Trophoblast cell (in vitro differentiated cells and primary cell): ENCODE measurements at regions not wholly inside any gene's neighbourhood (a gene's known extent, or its start where the extent isn't known, plus 50 kb on each side); places are given as distances from the start of the nearest gene placed in this dataset.

Experiments
- DNase-seq, 2 donors: peaks; one replicate each; pipeline ENCODE4 v3.0.0-alpha.2; 2016
- H2AFZ ChIP-seq: 2 replicates; pipeline ENCODE4 v1.6.1; 2013; ENCODE audit warnings: low read length, moderate library complexity, mild to moderate bottlenecking; ENCODE audit not compliant: insufficient read depth, poor library complexity
- H2AK5ac ChIP-seq: 2 replicates; pipeline ENCODE4 v1.6.1; 2013; ENCODE audit warnings: mild to moderate bottlenecking, low read length
- H2BK120ac ChIP-seq: 2 replicates; pipeline ENCODE4 v1.6.1; 2013; ENCODE audit warnings: low read length, mild to moderate bottlenecking, moderate library complexity; ENCODE audit not compliant: insufficient read depth, poor library complexity
- H2BK12ac ChIP-seq: 2 replicates; pipeline ENCODE4 v1.6.1; 2013; ENCODE audit warnings: mild to moderate bottlenecking, low read length, moderate library complexity
- H2BK5ac ChIP-seq: 2 replicates; pipeline ENCODE4 v1.6.1; 2013; ENCODE audit warnings: low read length, low read depth, moderate library complexity, mild to moderate bottlenecking; ENCODE audit not compliant: poor library complexity
- H3K14ac ChIP-seq: 2 replicates; pipeline ENCODE4 v1.6.1; 2013; ENCODE audit warnings: mild to moderate bottlenecking, low read length
- H3K18ac ChIP-seq: 2 replicates; pipeline ENCODE4 v1.6.1; 2013; ENCODE audit warnings: mild to moderate bottlenecking, low read length
- H3K23ac ChIP-seq: 2 replicates; pipeline ENCODE4 v1.6.1; 2013; ENCODE audit warnings: low read length
- H3K27ac ChIP-seq: 2 replicates; pipeline ENCODE4 v1.5.1; 2013; ENCODE audit warnings: low read depth, mild to moderate bottlenecking, inconsistent platforms, low read length, moderate library complexity
- H3K27me3 ChIP-seq: 2 replicates; pipeline ENCODE4 v1.6.1; 2013; ENCODE audit warnings: inconsistent platforms, mild to moderate bottlenecking, low read length, moderate library complexity; ENCODE audit not compliant: insufficient read depth
- H3K36me3 ChIP-seq, 2 experiments: 1 replicate in 1 of 2; 2 replicates in 1 of 2; pipeline ENCODE4 v1.6.1; 2013; ENCODE audit warnings: low read length in 2 of 2, mild to moderate bottlenecking in 2 of 2, moderate library complexity in 1 of 2; ENCODE audit not compliant: insufficient read depth in 2 of 2, control insufficient read depth in 1 of 2
- H3K4ac ChIP-seq: 2 replicates; pipeline ENCODE4 v1.6.1; 2013; ENCODE audit warnings: low read depth, mild to moderate bottlenecking, low read length, moderate library complexity
- H3K4me1 ChIP-seq, 2 experiments: 1 replicate in 1 of 2; 2 replicates in 1 of 2; pipeline ENCODE4 v1.6.1; 2013; ENCODE audit warnings: low read length in 2 of 2, mild to moderate bottlenecking in 2 of 2, moderate library complexity in 1 of 2; ENCODE audit not compliant: insufficient read depth in 2 of 2, control insufficient read depth in 1 of 2
- H3K4me2 ChIP-seq: 2 replicates; pipeline ENCODE4 v1.6.1; 2013; ENCODE audit warnings: inconsistent platforms, mild to moderate bottlenecking, low read length, moderate library complexity
- H3K4me3 ChIP-seq: 2 replicates; pipeline ENCODE4 v1.5.1; 2013; ENCODE audit warnings: mild to moderate bottlenecking, low read depth, low read length, inconsistent platforms
- H3K79me1 ChIP-seq: one replicate; pipeline ENCODE4 v1.6.1; 2013; ENCODE audit warnings: low read length
- H3K79me2 ChIP-seq: 2 replicates; pipeline ENCODE4 v1.6.1; 2013; ENCODE audit warnings: low read length, mild to moderate bottlenecking; ENCODE audit not compliant: control insufficient read depth, insufficient read depth, poor library complexity
- H3K9ac ChIP-seq: 2 replicates; pipeline ENCODE4 v1.6.1; 2013; ENCODE audit warnings: mild to moderate bottlenecking, low read length
- H3K9me3 ChIP-seq: 2 replicates; pipeline ENCODE4 v1.6.1; 2013; ENCODE audit warnings: low read depth, mild to moderate bottlenecking, control low read depth, inconsistent platforms, low read length; ENCODE audit not compliant: insufficient read depth
- H4K12ac ChIP-seq: 2 replicates; pipeline ENCODE4 v1.6.1; 2013; ENCODE audit warnings: low read depth, mild to moderate bottlenecking, low read length, moderate library complexity
- H4K8ac ChIP-seq: 2 replicates; pipeline ENCODE4 v1.6.1; 2013; ENCODE audit warnings: low read depth, mild to moderate bottlenecking, low read length, moderate library complexity
- H4K91ac ChIP-seq: one replicate; pipeline ENCODE4 v1.6.1; 2013; ENCODE audit warnings: low read depth, mild to moderate bottlenecking, low read length, moderate library complexity
- WGBS: extraction: QIAGEN DNeasy Blood & Tissue Kit; methylation state at CpG from one replicate; pipeline ENCODE4 v1.1.7; 2013; ENCODE audit warnings: missing lambda C conversion rate; ENCODE audit not compliant: insufficient read length, insufficient coverage; ENCODE audit errors: extremely low coverage; 5-methylcytosine and 5-hydroxymethylcytosine counted together

DNA sequence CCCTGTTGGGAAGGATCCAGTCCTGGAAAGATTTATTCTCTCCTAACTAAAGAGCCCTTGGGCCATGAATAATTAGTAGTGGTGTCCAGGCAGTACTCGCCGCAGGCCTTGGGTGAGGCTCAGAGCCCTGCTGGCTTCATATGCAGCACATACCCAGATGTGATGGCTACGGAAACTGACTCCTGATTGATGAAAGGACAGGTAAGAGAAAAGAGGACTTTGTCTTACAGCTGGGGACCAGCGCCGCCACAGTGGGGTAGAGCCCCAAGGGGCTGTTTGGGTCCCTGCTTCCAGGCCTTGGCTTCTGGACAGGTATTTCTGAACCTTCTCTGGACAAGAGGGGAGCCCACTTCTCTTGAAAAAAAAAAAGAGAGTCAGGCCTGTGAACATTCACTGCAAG is 1680.8 kb downstream of the EFNB2 start:
- Histone ChIP-seq H2AFZ (no peak overlapping the region), H2BK120ac (no peak overlapping the region), H3K23ac (no peak overlapping the region), H3K4ac (no peak overlapping the region), H3K18ac (no peak overlapping the region), H3K79me2 (no peaks in the 10 kb centered on the region), H2BK12ac (no peak overlapping the region), H3K4me3 (no peak overlapping the region), H3K27ac (no peak overlapping the region), H3K14ac (no peak overlapping the region), H2AK5ac (no peak overlapping the region), H3K36me3 (no peaks in the 10 kb centered on the region), H4K91ac (no peak overlapping the region), H4K12ac (no peak overlapping the region), H2BK5ac (no peak overlapping the region), H4K8ac (no peak overlapping the region), H3K9ac (no peak overlapping the region), H3K4me2 (no peak overlapping the region), H3K79me1 (no peaks in the 10 kb centered on the region), H3K4me1 (no peaks in the 10 kb centered on the region), H3K27me3 (no peaks in the 10 kb centered on the region), H3K9me3 (no peaks in the 10 kb centered on the region)
- no CpG with 5 or more reads among the region's 5 CpGs for whole genome bisulfite sequencing
- DNase-seq = no peak

GRCh38 chr13:104854007-104854406 is 1681.5 kb downstream of the EFNB2 start:
- no peak overlapping the region for H2BK5ac ChIP-seq
- no peaks in the 10 kb centered on the region for H3K4me1 ChIP-seq
- no peaks in the 10 kb centered on the region for H3K9me3 ChIP-seq
- no peak overlapping the region for H3K4me3 ChIP-seq
- H4K8ac ChIP-seq = no peak overlapping the region
- H3K79me1 ChIP-seq = no peaks in the 10 kb centered on the region
- H3K14ac ChIP-seq = no peak overlapping the region
- no peak for DNase-seq
- H3K9ac ChIP-seq = no peak overlapping the region
- H3K18ac ChIP-seq = no peak overlapping the region
- no peak overlapping the region for H3K27ac ChIP-seq
- H3K36me3 ChIP-seq = no peaks in the 10 kb centered on the region
- no peak overlapping the region for H3K4ac ChIP-seq
- no peaks in the 10 kb centered on the region for H3K79me2 ChIP-seq
- no peak overlapping the region for H2BK12ac ChIP-seq
- H3K27me3 ChIP-seq = no peaks in the 10 kb centered on the region
- no CpG with 5 or more reads among the region's 8 CpGs for WGBS
- no peak overlapping the region for H4K91ac ChIP-seq
- no peak overlapping the region for H3K23ac ChIP-seq
- no peak overlapping the region for H2AFZ ChIP-seq
- no peak overlapping the region for H3K4me2 ChIP-seq
- no peak overlapping the region for H2BK120ac ChIP-seq
- H2AK5ac ChIP-seq = no peak overlapping the region
- H4K12ac ChIP-seq = no peak overlapping the region

GRCh38 chr13:104847922-104848321 is 1687.5 kb downstream of the EFNB2 start:
- H3K23ac ChIP-seq = no peak overlapping the region
- no peaks in the 10 kb centered on the region for H3K79me2 ChIP-seq
- H3K18ac ChIP-seq = no peak overlapping the region
- H3K9ac ChIP-seq = no peak overlapping the region
- no peak overlapping the region for H3K14ac ChIP-seq
- H3K27me3 ChIP-seq = no peaks in the 10 kb centered on the region
- no peaks in the 10 kb centered on the region for H3K36me3 ChIP-seq
- H2BK12ac ChIP-seq = no peak overlapping the region
- no peak overlapping the region for H4K8ac ChIP-seq
- no peak overlapping the region for H4K12ac ChIP-seq
- DNase-seq = no peak
- H3K4ac ChIP-seq = no peak overlapping the region
- H2AK5ac ChIP-seq = no peak overlapping the region
- H3K4me2 ChIP-seq = no peak overlapping the region
- peaks cover 0 to 3% of the 10 kb centered on the region in 2 experiments for H3K4me1 ChIP-seq
- no peaks in the 10 kb centered on the region for H3K79me1 ChIP-seq
- WGBS = no CpG with 5 or more reads among the region's 3 CpGs
- no peak overlapping the region for H3K4me3 ChIP-seq
- no peak overlapping the region for H2BK5ac ChIP-seq
- no peaks in the 10 kb centered on the region for H3K9me3 ChIP-seq
- no peak overlapping the region for H2AFZ ChIP-seq
- no peak overlapping the region for H3K27ac ChIP-seq
- H2BK120ac ChIP-seq = no peak overlapping the region
- no peak overlapping the region for H4K91ac ChIP-seq

DNA sequence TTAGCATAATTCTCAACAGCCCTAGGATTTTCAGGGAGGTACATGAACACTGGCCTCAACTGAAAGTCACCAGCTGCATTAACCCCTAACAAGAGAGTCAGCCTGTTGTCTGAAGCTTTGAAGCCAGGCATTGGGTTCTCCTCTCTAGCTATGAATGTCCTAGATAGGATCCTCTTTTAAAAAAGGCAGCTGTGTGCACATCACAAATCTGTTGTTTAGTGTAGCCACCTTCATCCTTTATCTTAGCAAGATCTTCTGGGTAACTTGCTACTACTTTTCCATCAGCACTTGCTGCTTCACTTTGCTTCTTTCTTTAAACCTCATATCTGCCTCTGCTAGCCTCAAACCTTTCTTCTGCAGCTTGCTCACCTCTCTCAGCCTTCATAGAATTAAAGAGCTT is 1692.1 kb downstream of the EFNB2 start:
- Histone ChIP-seq H3K4me1 (peaks cover 0 to 3% of the 10 kb centered on the region in 2 experiments), H3K27me3 (no peaks in the 10 kb centered on the region), H2AFZ (no peak overlapping the region), H3K36me3 (no peaks in the 10 kb centered on the region), H3K18ac (no peak overlapping the region), H3K4ac (no peak overlapping the region), H3K79me1 (no peaks in the 10 kb centered on the region), H4K12ac (no peak overlapping the region), H4K8ac (no peak overlapping the region), H4K91ac (no peak overlapping the region), H3K4me3 (no peak overlapping the region), H3K27ac (no peak overlapping the region), H3K23ac (no peak overlapping the region), H3K9ac (no peak overlapping the region), H3K79me2 (no peaks in the 10 kb centered on the region), H3K9me3 (no peaks in the 10 kb centered on the region), H3K14ac (no peak overlapping the region), H3K4me2 (no peak overlapping the region), H2BK5ac (no peak overlapping the region), H2BK12ac (no peak overlapping the region), H2BK120ac (no peak overlapping the region), H2AK5ac (no peak overlapping the region)
- DNase-seq = no peak
